Activated CD4-positive, alpha-beta T cell treated with anti-CD3 and anti-CD28 coated beads, Interleukin-2, amount 50 U/mL, for 24 hours (primary cell): ENCODE measurements at regions not wholly inside any gene's neighbourhood (a gene's known extent, or its start where the extent isn't known, plus 50 kb on each side); places are given as distances from the start of the nearest gene placed in this dataset.
"Not testable (repeated sequence)": the region's sequence is repeated elsewhere in the genome, so short reads cannot be mapped to it uniquely, and the experiment has no call there.

Source experiments
- DNase-seq, 2 donors: peaks; one replicate each; pipeline ENCODE4 v3.0.0-alpha.2; 2020; ENCODE audit warnings: low read depth in 1 of 2, low spot score in 1 of 2

DNA sequence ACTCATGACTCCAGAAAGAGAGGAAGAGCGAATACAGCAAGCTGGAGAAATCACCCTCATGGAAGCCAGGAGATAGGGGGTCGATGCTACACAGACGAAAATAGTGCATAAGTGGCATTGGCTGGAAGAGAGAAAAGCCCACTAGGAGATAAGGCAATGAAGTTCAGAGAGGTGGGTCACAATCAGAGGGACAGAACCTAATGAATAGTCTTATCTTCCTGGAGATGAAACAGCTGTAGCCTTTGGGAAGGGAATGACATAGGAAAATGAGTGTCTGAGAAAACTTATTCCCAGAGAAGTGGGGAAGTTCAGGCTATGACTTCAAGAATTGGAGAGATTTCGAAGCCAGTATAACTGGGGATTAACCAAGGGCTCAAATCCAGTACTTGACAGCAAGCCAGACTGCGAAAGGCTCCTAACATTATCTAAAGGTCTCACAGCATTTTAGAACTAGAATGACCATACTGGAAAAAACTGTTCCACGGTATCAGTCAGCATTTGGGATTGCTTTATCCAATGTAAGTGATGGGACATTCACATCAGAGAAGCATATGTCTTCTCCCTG, 211.1 kb downstream of the ZNF365 start:
- no peak for DNase-seq

DNA sequence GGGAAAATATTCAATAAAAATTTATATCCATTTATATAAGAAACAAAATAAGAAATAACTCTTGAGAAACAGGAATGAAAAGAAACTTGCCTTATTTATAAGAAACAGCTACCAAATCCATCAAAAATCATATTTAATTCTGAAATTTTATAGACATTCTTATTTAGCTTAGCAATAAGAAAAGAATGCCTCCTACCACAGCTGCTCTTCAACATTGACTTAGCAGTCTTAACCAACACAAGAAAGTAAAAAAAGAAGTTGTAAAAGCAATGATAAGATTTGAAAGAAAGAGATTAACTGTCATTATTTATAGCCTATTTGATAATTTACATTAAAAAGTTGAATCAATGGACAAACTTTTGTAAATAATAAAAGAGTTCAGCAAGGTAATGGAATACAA, 212.8 kb downstream of the ZNF365 start:
- DNase-seq = no peak

DNA sequence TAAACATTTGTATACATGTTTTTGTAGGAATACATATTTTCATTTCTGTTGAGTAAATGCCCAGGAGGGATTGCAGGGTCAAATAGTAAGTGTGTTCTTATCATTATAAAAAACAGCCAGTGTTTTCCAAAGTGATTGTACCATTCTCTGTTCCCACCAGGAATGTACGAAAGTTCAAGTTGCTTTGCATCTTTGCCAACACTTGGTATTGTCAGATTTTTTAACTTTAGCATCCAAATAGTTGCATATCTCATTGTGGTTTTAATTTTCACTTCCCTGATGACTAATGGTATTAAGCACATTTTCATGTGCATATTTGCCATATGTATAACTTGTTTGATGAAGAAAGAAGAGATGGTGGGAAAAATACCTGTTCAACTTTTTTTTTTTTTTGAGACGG, 213.9 kb downstream of the ZNF365 start:
- no peak for DNase-seq

DNA sequence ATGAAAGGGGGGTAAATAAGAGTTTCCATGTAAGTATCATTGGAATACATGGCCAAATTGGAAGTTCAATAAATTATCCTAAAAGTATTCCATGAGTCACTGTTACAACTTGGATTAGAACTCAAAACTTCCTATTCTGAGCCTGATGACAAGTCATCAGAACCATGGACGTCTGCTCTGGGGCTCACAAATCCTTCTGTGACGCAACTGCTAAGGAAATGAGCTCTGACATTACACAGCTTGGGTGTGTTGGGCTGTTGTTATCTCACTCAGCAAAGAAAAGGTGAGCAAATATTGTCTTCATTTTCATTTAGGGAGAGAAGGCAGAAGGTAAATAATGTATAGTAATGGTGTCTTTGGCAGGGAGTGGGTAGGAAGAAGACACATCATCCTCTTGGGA, 214.8 kb upstream of the ADO start:
- DNase-seq = no peak

DNA sequence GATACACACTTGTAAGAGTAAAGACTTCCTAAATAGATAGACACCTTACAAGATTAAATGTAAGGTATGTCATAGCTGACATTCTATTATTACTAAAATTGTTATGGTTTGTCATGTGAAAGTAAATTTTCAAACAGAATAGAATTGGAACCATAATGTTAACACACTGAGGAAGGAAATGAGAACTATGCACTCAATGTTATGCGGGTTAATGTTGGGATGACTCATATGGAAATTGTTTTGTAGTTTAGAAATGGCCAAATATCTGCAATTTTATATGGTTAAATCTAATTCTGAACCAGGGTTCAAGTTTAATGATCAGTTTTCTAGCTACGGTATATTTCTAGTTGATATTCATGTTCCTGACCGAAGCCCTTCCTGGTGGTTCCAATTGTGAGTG, 214.2 kb upstream of the ADO start:
- no peak for DNase-seq

DNA sequence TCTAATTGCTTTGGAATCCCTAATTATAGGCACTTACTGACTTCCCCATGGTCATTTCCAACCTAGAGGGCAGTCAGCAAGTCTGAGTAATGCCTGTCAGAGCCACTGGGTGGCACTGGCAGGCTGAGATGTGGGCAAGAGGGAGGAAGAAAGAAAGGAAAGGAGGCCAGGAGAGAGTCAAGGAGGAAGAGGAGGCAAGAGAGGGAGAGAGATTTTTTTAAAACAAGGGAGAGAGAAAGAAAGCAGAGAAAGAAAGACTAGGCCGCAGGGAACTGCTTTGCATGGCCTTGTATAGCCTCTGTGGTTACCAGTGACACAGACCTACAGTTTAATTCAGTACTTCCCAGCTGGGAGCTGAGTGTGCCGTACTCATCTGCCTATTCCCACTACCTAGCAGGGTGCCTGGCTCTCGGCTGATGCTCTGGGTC, 210.4 kb upstream of the ADO start:
- DNase-seq = peak in 1 of 2 donors; percentile 44

DNA sequence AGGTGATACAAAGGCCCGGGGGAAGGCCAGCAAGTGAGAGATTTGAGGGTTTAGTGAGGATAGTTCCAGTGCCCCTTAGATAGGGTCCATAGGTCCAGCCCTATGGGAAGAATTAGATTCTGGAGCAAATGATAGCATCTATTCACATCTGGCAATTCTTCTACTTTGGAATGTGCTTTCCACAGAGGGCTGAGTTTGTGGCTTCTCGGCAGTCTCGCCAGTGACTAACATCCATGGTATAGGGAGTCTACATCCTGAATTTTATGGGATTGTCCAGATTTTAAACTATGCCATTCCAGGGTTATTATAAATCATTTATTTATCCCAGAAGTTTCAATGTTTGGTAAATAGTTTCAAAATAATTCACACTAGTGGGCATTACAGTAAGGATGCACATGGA, 207.3 kb upstream of the ADO start:
- no peak for DNase-seq

DNA sequence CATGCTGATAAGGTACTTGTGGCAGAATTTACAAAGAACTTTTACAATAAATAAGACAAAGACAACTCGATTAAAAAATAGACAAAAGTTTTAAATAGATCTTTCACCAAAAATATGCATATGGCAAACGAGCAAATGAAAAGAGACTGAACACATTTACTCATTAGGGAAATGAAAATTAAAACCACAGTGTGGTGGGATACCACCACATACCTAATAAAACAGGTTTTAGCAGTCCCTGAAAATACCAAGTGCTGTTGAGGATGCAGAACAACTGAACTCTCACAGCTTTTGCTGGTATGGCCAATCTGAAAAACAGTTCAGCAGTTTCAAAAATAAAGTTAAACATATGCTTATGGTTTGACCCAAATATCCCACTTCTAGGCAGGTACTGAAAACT, 205.4 kb upstream of the ADO start:
- DNase-seq = no peak

DNA sequence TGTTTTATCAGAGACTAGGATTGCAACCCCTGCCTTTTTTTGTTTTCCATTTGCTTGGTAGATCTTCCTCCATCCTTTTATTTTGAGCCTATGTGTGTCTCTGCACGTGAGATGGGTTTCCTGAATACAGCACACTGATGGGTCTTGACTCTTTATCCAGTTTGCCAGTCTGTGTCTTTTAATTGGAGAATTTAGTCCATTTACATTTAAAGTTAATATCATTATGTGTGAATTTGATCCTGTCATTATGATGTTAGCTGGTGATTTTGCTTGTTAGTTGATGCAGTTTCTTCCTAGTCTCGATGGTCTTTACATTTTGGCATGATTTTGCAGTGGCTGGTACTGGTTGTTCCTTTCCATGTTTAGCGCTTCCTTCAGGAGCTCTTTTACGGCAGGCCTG, 198.0 kb upstream of the ADO start:
- DNase-seq = not testable (repeated sequence)

DNA sequence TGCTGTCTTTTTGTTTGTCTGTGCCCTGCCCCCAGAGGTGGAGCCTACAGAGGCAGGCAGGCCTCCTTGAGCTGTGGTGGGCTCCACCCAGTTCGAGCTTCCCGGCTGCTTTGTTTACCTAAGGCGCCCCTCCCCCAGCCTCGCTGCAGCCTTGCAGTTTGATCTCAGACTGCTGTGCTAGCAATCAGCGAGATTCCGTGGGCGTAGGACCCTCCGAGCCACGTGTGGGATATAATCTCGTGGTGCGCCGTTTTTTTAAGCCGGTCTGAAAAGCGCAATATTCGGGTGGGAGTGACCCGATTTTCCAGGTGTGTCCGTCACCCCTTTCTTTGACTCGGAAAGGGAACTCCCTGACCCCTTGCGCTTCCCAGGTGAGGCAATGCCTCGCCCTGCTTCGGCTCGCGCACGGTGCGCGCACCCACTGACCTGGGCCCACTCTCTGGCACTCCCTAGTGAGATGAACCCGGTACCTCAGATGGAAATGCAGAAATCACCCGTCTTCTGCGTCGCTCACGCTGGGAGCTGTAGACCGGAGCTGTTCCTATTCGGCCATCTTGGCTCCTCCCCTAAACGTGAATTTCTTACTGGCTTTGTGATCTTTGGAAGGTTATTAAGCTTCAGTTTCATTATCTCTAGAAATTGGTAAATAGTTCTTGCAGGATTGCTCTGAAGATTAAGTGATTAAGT, 196.2 kb upstream of the ADO start:
- not testable (repeated sequence) for DNase-seq

DNA sequence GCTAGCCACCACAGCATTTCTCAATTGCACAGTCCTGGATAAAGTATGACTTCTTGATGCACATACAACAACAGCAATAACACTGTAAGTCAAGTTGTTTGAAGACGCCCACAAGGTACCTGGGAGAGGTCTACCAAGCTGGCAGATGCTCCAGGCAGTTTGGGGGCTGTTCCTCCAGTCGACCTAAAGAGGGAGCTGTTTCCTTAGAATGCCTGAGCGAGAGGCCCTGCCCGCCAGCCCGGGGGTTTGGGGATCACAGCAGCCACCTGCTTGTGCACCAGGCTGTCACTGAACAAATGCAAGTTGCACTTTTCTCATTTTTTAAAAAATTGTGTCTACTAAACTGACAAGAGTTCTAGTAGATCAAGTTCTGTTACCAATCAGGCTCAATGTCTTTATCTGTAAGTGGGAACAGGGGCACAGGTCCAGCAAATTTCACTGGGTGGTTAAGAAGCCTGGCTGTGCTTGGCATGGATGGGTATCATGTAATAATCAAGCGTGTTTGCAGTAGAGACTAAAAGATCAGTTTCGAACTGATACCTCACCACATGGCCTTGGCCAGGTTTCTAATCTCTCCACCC, 193.8 kb upstream of the ADO start:
- peak; percentile 52 to 83 for DNase-seq

DNA sequence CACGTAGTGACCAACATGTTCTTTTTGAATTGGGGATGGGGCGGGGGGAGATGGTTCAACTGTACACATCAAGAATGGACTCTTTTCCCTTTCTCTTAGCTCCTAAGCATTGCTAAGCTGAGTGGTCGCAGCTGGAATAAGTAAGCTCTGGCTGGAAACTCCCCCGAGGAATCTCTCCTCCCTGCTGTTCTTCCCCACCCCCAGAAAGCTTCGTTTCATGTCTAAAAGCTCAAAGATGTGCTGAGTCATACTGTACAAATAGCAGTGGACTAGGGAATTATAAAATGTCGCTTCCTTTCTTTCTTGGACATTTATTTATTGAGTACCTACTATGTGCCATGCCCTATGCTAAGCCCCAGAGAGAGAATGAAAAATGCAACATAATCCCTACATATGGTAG, 191.1 kb upstream of the ADO start:
- no peak for DNase-seq

DNA sequence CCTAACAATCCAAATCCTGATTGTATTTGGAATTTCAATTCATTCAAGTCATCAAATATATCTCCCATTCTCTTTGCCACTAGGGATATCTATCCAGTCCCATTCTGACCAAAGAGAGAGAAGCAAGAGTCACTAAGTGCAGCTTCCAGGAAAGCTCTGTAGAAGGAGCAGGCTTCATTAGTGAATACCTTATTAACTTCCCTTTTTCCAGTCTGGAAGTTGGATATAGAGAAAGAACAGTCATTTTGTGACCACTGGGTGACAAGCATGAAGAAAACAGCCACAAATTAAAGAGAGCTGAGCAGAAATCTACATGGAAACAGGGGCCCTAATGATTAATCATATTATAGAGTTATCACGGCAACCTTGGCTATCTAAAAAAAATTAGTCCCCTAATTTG, 190.7 kb upstream of the ADO start:
- no peak for DNase-seq

DNA sequence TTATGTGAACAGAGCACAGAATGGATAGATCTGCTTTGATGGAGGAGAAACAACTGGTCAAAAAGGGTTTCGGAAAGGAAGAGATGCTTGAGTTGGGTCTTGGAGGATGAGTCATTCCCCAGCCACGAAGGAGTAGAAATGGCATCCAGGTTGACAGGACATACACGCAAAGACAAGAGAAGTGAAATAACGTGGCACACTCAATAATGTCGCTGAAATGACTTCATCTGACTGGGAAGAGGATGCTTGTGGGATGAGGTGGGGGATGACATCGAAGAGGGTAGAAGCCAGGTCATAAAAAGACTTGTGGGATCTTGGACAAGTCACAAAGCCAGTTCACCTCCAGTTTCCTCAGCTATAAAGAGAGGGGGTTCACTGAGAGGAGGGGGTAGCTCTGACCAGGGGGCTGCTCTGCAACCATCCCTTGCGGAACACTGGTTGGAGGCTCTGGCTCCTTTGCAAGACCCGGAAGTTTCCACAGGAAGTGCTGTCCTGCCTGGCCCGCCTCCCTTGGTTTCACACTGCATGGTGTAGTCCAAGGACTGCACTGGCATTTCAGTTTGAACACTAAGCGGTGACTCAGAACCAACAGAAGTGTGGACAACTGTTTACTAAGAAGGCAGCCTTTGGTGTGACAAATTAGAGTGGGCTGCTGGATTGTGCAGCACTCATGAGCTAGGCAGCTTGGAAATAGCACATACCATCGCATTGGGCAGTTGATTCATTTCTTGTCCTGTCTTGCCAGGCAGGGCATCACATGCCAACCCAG, 189.9 kb upstream of the ADO start:
- DNase-seq = no peak

DNA sequence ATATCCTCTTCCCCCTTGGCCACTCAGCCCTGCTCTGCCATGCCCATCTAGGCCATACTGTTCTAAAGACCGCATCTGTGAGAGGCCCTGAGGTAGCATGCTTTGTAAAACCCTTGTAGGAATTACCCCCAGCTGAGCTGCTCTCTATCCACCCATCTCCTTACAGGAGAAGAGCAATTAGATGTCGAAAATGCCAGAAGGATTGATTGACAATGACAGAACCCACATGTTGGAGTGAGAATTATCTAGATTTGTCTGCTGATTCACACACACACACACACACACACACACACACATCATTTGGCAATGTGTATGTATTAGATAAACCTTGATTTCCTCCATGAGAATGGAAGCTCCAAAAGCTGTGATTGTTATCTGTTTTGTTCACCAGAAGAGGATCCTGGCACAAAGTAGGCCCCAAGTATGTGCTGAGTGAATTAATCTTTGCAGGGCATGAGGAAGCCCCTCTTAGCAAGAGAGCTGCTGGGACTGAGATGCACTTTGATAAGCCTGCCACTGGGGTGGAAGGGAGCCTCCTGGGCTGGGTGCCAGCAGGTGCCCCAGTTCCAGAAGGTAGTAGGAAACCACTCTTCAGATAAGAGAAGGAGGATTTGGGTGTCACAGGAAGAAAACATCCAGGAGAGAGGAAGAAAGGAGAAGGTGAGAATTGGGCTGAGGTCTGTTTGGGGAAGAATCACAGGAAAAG, 187.5 kb upstream of the ADO start:
- DNase-seq = no peak

DNA sequence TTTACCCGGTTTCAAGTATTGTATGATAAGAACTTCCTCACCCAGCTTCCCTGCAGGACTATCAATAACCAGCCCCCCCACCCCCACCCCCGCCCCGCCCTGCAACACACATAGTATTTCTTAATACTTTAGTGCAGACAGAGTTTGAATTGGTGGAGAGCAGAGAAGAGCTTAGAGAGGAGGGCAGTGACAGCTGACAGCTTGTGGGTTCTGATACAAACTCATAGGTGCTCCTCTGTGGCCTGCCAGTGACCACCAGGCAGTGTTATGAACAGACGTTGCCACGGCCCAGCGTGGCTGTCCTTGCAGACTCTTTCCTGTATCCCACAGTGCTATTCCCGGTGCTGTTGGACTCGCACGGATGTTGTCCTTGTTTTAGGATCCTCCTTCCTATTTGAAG, 186.9 kb upstream of the ADO start:
- no peak for DNase-seq

DNA sequence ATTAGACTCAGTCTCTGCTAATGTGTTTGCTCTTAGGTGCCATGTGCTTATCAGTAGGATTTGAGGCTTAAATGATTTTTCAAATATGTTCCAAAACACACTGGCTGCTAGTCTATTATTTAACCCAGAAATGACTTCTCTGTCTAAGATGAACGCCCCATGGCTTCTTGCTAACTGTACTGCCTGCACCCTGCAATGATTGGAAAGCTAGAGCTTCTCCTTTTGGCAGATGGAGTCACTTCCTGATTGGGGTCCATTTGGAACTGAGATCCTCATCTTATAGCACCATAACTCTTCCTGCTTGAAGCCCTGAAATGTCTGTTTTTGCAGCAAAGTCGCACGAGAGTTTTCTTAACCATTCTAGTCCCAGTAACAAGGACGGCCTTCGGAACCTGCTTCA, 186.5 kb upstream of the ADO start:
- DNase-seq = no peak

DNA sequence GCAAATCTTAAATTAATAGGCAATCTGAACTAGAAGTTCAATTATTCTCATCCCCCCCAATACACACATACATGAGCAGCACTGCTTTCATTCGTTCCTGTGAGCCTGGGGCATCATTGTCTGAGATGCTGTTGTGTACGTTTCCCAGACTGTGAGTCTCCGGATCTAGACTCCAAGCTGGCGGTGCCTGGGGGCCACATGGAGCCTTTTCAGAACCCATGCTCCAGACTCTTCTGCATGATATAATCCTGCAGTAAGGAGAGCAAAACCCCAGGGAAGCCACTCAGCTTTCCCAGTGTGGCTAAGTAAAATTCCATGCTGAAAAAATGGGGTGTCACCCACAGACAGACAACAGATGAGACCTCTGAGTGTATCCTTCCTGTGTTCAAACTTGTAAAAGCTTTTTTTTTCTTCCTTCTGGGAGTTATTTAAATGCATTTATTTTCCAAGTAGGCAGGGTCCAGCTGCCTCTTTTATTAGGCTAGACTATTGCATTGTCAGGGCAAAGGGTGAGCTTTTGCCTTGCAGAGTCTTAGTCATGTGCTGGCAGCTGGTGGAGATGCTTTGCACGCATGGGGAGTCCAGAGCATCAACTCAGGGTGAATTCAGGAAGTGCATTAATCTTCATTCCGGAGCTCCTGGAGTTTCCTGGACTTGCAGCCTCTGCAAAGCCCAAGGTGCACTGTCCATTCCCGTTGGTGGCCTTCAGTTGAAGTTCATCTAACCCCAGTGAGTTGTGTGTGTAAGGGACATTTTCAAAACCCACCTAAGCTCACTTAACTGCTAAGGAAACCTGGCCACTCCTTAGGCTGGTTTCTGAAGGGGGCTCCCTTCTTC, 185.7 kb upstream of the ADO start:
- no peak for DNase-seq

DNA sequence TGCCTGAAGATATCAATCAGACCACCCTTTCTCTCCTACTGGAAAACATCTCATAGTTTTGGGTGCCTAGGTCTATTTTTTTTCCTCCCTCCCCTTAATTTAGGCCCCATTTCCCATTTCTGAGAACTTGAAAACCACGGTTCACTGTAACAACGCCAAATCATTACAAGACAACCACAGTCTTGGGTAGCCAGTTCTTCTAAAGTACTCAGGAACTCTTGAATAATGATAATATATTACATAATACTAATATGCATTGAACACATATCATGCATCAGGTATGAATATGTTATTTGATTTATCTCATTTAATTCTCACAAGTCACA, 185.1 kb upstream of the ADO start:
- DNase-seq = no peak

DNA sequence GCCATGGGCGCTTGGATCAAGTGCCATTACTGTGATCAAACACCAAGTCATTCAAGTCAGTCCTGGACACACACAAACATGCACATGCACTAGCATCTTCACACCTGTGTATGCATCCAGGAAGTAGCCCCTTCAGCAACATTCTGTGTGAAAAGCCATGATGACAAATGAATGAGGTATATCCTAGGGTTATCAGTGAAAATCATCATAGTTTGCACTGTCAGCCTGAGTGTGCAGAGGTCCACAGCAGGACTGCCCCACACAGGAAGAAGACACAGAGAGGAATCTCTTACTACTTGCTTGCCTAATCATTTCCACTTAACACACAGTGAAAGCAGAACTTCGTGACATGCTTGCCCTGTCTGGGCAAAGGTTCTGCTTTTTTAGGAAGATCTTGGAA, 184.0 kb upstream of the ADO start:
- no peak for DNase-seq

DNA sequence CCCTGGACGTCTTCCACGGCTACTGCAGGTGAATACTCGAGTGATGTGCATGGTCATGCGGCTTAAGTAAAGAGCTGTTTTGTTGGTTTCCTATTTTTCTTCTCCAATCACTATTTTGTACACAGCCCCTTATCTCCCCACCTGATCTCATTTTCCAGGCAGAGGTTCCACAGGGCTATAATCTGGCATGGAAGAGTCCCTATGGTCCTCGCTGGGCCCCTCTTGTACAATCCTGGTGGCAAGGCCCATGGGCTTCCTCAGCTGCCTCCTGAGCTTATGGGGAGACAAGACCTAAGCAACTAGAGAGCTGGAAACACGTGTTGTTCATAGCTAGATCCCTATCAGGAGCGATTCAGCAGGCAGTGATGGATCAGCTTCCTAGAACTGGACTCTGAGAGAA, 181.3 kb upstream of the ADO start:
- no peak for DNase-seq
